CD8-positive, alpha-beta memory T cell (primary cell): ENCODE measurements at regions not wholly inside any gene's neighbourhood (a gene's known extent, or its start where the extent isn't known, plus 50 kb on each side); places are given as distances from the start of the nearest gene placed in this dataset.

Experiments
- CTCF ChIA-PET: fragments of 350-600 bp; sonication (Branson Sonifier 250); formaldehyde crosslinking; loops from one replicate; lab custom pipeline; 2021; ENCODE audit warnings: antibody characterized with exemption; lab: Charles Lee
- POLR2A ChIA-PET: fragments of 350-600 bp; sonication (Branson Sonifier 250); formaldehyde crosslinking; loops from one replicate; lab custom pipeline; 2021; ENCODE audit warnings: antibody characterized with exemption; lab: Charles Lee
- DNase-seq, 5 donors: peaks; one replicate each; pipeline versions ENCODE4 v3.0.0 to v3.0.0-alpha.2; 2020 to 2022; ENCODE audit warnings: mixed read lengths in 1 of 5
- H3K27ac ChIP-seq: one replicate; pipeline ENCODE4 v1.7.0; 2013; ENCODE audit warnings: low read depth, mild to moderate bottlenecking, low read length, moderate library complexity
- H3K27me3 ChIP-seq: 2 replicates; pipeline ENCODE4 v1.7.0; 2013; ENCODE audit warnings: low read length, mild to moderate bottlenecking; ENCODE audit not compliant: insufficient read depth, poor library complexity, severe bottlenecking
- H3K36me3 ChIP-seq: 2 replicates; pipeline ENCODE4 v1.7.0; 2013; ENCODE audit warnings: mild to moderate bottlenecking, low read length, moderate library complexity; ENCODE audit not compliant: insufficient read depth
- H3K4me1 ChIP-seq: 2 replicates; pipeline ENCODE4 v1.7.0; 2013; ENCODE audit warnings: mild to moderate bottlenecking, low read length, moderate library complexity; ENCODE audit not compliant: insufficient read depth
- H3K4me3 ChIP-seq: 2 replicates; pipeline ENCODE4 v1.7.0; 2013; ENCODE audit warnings: mild to moderate bottlenecking, low read length
- H3K9me3 ChIP-seq: 2 replicates; pipeline ENCODE4 v1.7.0; 2013; ENCODE audit warnings: mild to moderate bottlenecking, low read length
- H3K27ac Mint-ChIP-seq, 8 donors: one replicate each; pipeline ENCODE4 v1.8.0; 2020 to 2021; ENCODE audit warnings: mixed read lengths in 8 of 8, mild to moderate bottlenecking in 6 of 8, inconsistent platforms in 3 of 8, moderate library complexity in 3 of 8
- H3K27me3 Mint-ChIP-seq, 2 donors: one replicate each; pipeline ENCODE4 v1.8.0; 2020 to 2021; ENCODE audit warnings: mixed read lengths in 2 of 2, mild to moderate bottlenecking in 1 of 2, moderate library complexity in 1 of 2
- H3K36me3 Mint-ChIP-seq, 3 donors: one replicate each; pipeline ENCODE4 v1.8.0; 2020 to 2021; ENCODE audit warnings: mixed read lengths in 3 of 3, inconsistent platforms in 1 of 3, mild to moderate bottlenecking in 1 of 3
- H3K4me1 Mint-ChIP-seq, 3 donors: one replicate each; pipeline ENCODE4 v1.8.0; 2020 to 2021; ENCODE audit warnings: mixed read lengths in 3 of 3, inconsistent platforms in 1 of 3, mild to moderate bottlenecking in 1 of 3
- H3K4me3 Mint-ChIP-seq, 7 donors: one replicate each; pipeline ENCODE4 v1.8.0; 2020 to 2021; ENCODE audit warnings: mixed read lengths in 7 of 7, mild to moderate bottlenecking in 6 of 7, moderate library complexity in 4 of 7, inconsistent platforms in 2 of 7
- H3K9me3 Mint-ChIP-seq, 5 donors: one replicate each; pipeline ENCODE4 v1.8.0; 2020 to 2022; ENCODE audit warnings: mixed read lengths in 5 of 5, mild to moderate bottlenecking in 3 of 5, moderate library complexity in 2 of 5, inconsistent platforms in 1 of 5

- H3K36me3 Mint-ChIP-seq, result no peaks in the 10 kb centered on the region
- Histone ChIP-seq H3K27ac (no peak overlapping the region), H3K4me3 (no peak overlapping the region), H3K9me3 (no peaks in the 10 kb centered on the region), H3K27me3 (no peaks in the 10 kb centered on the region), H3K36me3 (no peaks in the 10 kb centered on the region), H3K4me1 (no peaks in the 10 kb centered on the region)
- no peak overlapping the region for H3K27ac Mint-ChIP-seq
- ChIA-PET CTCF (no interaction called here), POLR2A (no interaction called here)
- H3K9me3 Mint-ChIP-seq, result peaks cover 0 to 4% (median 0%) of the 10 kb centered on the region in 5 donors
- no peak overlapping the region for H3K4me3 Mint-ChIP-seq
- H3K27me3 Mint-ChIP-seq, result peaks cover 0 to 4% of the 10 kb centered on the region in 2 donors
- H3K4me1 Mint-ChIP-seq, result no peaks in the 10 kb centered on the region
- DNase-seq, result no peak
Observed at GRCh38 chrX:38746102-38746501, 55.2 kb upstream of the MID1IP1 start.

GRCh38 chrX:38750551-38750950 lies 50.7 kb upstream of the MID1IP1 start:
- no peaks in the 10 kb centered on the region for H3K36me3 ChIP-seq
- H3K27me3 ChIP-seq, result no peaks in the 10 kb centered on the region
- POLR2A ChIA-PET, result no interaction called here
- Mint-ChIP-seq H3K27me3 (peaks cover 0 to 4% of the 10 kb centered on the region in 2 donors), H3K4me3 (no peak overlapping the region), H3K9me3 (peaks cover 0 to 4% (median 0%) of the 10 kb centered on the region in 5 donors), H3K4me1 (no peaks in the 10 kb centered on the region), H3K36me3 (no peaks in the 10 kb centered on the region), H3K27ac (no peak overlapping the region)
- H3K27ac ChIP-seq, result no peak overlapping the region
- CTCF ChIA-PET, result interaction anchor here (1.5 kb wide), 1 partner anchor 17 kb away, joined by 3 read pairs; no protein-coding TSS in a partner anchor
- no peak for DNase-seq
- H3K4me1 ChIP-seq, result no peaks in the 10 kb centered on the region
- no peak overlapping the region for H3K4me3 ChIP-seq
- H3K9me3 ChIP-seq, result no peaks in the 10 kb centered on the region
